ENCODE measurements at regions not wholly inside any gene's neighbourhood (a gene's known extent, or its start where the extent isn't known, plus 50 kb on each side); places are given as distances from the start of the nearest gene placed in this dataset.

DNA sequence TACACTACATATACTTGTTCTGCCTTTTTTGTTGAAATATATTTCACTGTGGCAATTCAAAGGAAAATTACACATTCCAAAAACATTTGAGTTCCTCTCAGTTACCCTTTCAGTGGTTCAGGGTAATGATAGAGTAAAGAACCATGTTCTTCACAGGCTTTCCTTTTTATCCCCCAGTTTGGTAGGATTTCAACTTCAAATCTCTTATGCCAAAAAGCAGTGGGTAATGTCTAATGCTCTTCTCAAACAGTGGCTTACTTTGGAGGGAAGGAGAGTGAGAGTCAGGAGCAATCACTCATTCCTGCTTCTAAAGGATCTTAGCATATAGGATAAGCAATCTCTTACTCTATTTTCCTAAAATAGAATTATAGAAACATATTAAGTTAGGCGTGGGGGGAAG is 290.6 kb downstream of the ZEB2 start:
- H3K27ac ChIP-seq: no peak overlapping the region
- H3K36me3 ChIP-seq: no peaks in the 10 kb centered on the region
- no peaks in the 10 kb centered on the region for H3K4me1 ChIP-seq
- no peak for DNase-seq
- no peak for TF ChIP-seq POLR2A (IDR thresholded peaks at IDR 0.05)
- TF ChIP-seq, protein P1, sequence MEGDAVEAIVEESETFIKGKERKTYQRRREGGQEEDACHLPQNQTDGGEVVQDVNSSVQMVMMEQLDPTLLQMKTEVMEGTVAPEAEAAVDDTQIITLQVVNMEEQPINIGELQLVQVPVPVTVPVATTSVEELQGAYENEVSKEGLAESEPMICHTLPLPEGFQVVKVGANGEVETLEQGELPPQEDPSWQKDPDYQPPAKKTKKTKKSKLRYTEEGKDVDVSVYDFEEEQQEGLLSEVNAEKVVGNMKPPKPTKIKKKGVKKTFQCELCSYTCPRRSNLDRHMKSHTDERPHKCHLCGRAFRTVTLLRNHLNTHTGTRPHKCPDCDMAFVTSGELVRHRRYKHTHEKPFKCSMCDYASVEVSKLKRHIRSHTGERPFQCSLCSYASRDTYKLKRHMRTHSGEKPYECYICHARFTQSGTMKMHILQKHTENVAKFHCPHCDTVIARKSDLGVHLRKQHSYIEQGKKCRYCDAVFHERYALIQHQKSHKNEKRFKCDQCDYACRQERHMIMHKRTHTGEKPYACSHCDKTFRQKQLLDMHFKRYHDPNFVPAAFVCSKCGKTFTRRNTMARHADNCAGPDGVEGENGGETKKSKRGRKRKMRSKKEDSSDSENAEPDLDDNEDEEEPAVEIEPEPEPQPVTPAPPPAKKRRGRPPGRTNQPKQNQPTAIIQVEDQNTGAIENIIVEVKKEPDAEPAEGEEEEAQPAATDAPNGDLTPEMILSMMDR (IDR thresholded peaks at IDR 0.05): no peak
- H3K4me3 ChIP-seq: no peak overlapping the region
- intact Hi-C loops (cut with DNase I; ENCODE audit: low total_unique reads): no loop called here
- H3K27me3 ChIP-seq: no peaks in the 10 kb centered on the region
- no peaks in the 10 kb centered on the region for H3K9me3 ChIP-seq

DNA sequence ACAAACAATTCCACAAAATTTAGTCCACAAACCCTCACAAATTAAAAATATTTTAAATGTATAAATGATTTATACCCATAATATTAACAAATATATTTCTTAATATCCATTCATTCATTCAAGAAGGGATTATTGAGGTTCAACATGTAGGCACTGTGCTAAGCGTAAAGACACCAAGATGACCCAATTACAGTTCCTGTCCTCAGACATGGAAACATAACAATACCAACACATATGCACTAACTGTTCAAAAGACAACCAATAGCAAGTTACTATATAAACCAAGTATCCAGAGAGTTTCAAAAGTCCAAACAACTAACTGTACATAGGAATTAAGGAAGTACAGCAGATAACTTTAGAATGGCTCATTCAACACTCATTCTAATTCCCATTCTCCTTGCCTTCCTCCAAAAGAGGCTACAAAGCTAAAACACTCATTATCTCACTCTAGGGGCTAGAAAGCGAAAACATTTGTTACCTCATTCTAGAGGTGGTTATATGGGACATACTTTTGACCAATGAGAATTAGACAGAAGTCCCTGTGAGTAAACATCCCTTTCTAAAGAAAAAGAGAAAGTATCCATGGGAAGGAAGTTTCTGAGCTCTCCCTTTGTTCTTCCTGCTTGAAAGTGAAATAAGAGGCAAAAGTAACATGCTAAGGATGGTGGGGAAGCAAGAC is 292.4 kb downstream of the ZEB2 start:
- no peaks in the 10 kb centered on the region for H3K36me3 ChIP-seq
- intact Hi-C loops (cut with DNase I; ENCODE audit: low total_unique reads): no loop called here
- H3K4me1 ChIP-seq: no peaks in the 10 kb centered on the region
- no peaks in the 10 kb centered on the region for H3K27me3 ChIP-seq
- no peak overlapping the region for H3K27ac ChIP-seq
- H3K4me3 ChIP-seq: no peak overlapping the region
- DNase-seq: no peak
- H3K9me3 ChIP-seq: no peaks in the 10 kb centered on the region
- TF ChIP-seq POLR2A (IDR thresholded peaks at IDR 0.05): no peak
- TF ChIP-seq, protein P1 (IDR thresholded peaks at IDR 0.05): no peak

- no peaks in the 10 kb centered on the region for H3K4me1 ChIP-seq
- TF ChIP-seq, protein P1 (IDR thresholded peaks at IDR 0.05): no peak
- no peak for TF ChIP-seq POLR2A (IDR thresholded peaks at IDR 0.05)
- intact Hi-C loops (cut with DNase I; ENCODE audit: low total_unique reads): no loop called here
- no peak overlapping the region for H3K27ac ChIP-seq
- no peak overlapping the region for H3K4me3 ChIP-seq
- no peaks in the 10 kb centered on the region for H3K27me3 ChIP-seq
- no peaks in the 10 kb centered on the region for H3K9me3 ChIP-seq
- H3K36me3 ChIP-seq: no peaks in the 10 kb centered on the region
- DNase-seq: no peak
Observed at GRCh38 chr2:144225076-144225475, 294.8 kb downstream of the ZEB2 start.

DNA sequence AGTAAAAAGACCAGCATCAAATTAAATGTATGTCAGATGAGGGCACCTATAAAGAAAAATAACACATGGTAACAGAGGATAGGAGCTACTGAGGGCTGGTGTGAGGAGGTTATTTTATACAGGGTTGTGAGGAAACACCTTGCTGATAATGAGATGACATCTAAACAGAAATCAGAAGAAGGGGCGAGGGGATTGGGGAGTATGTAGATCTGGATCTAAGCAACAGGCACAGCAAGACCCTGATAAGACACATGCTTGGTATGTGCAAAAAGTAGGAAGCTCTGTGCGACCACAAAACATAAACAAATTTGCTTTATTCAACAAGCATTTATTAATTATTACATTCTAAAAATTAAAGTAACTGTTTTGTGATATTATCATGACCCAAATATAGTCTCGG is 295.4 kb downstream of the ZEB2 start:
- TF ChIP-seq, protein P1 (IDR thresholded peaks at IDR 0.05): no peak
- no peak for TF ChIP-seq POLR2A (IDR thresholded peaks at IDR 0.05)
- H3K27ac ChIP-seq: no peak overlapping the region
- H3K36me3 ChIP-seq: no peaks in the 10 kb centered on the region
- intact Hi-C loops (cut with DNase I; ENCODE audit: low total_unique reads): no loop called here
- H3K27me3 ChIP-seq: no peaks in the 10 kb centered on the region
- DNase-seq: no peak
- no peak overlapping the region for H3K4me3 ChIP-seq
- H3K9me3 ChIP-seq: no peaks in the 10 kb centered on the region
- H3K4me1 ChIP-seq: no peaks in the 10 kb centered on the region

GRCh38 chr2:144219979-144220378 is 299.9 kb downstream of the ZEB2 start:
- Histone ChIP-seq H3K27ac (no peak overlapping the region), H3K9me3 (no peaks in the 10 kb centered on the region), H3K4me3 (no peak overlapping the region), H3K4me1 (no peaks in the 10 kb centered on the region), H3K27me3 (no peaks in the 10 kb centered on the region), H3K36me3 (no peaks in the 10 kb centered on the region)
- DNase-seq: no peak
- TF ChIP-seq, protein P1 (IDR thresholded peaks at IDR 0.05): no peak
- TF ChIP-seq POLR2A (IDR thresholded peaks at IDR 0.05): no peak
- intact Hi-C loops (cut with DNase I; ENCODE audit: low total_unique reads): no loop called here

Data from uterus (tissue), 3 donors.